Spleen (tissue), 11 donors: ENCODE measurements at regions not wholly inside any gene's neighbourhood (a gene's known extent, or its start where the extent isn't known, plus 50 kb on each side); places are given as distances from the start of the nearest gene placed in this dataset.

Source experiments
- DNase-seq: peaks from one replicate; pipeline ENCODE4 v3.0.0-alpha.2; 2020
- H3K27ac ChIP-seq, 8 donors: fragments of 200-600 bp; sonication (generic) in 7 of 8; 1 replicate in 4 of 8; 2 replicates in 4 of 8; pipeline versions ENCODE4 v1.5.0 to v1.8.0; 2016 to 2021; ENCODE audit warnings: inconsistent platforms in 4 of 8, mild to moderate bottlenecking in 4 of 8, moderate library complexity in 1 of 8
- H3K27me3 ChIP-seq, 7 donors: fragments of 200-600 bp; sonication (generic) in 6 of 7; replicated peaks in 1 of 7; 1 replicate in 4 of 7; 2 replicates in 3 of 7; pipeline versions ENCODE4 v1.5.0 to v1.8.0; 2016 to 2021; ENCODE audit warnings: inconsistent platforms in 3 of 7, mild to moderate bottlenecking in 1 of 7
- H3K36me3 ChIP-seq, 6 donors: fragments of 200-600 bp; sonication (generic) in 5 of 6; 1 replicate in 4 of 6; 2 replicates in 2 of 6; pipeline versions ENCODE4 v1.5.0 to v1.8.0; 2016 to 2021; ENCODE audit warnings: inconsistent platforms in 2 of 6
- H3K4me1 ChIP-seq, 6 donors: fragments of 200-600 bp; sonication (generic) in 5 of 6; 1 replicate in 3 of 6; 2 replicates in 3 of 6; pipeline versions ENCODE4 v1.5.0 to v1.8.0; 2016 to 2021; ENCODE audit warnings: inconsistent platforms in 3 of 6
- H3K4me3 ChIP-seq, 8 donors: fragments of 200-600 bp; sonication (generic) in 7 of 8; 1 replicate in 4 of 8; 2 replicates in 4 of 8; pipeline versions ENCODE4 v1.5.0 to v1.8.0; 2016 to 2021; ENCODE audit warnings: inconsistent platforms in 4 of 8, mild to moderate bottlenecking in 4 of 8, moderate library complexity in 2 of 8
- H3K9me3 ChIP-seq, 8 donors: fragments of 200-600 bp; sonication (generic) in 7 of 8; 1 replicate in 4 of 8; 2 replicates in 4 of 8; pipeline versions ENCODE4 v1.5.0 to v1.8.0; 2016 to 2021; ENCODE audit warnings: inconsistent platforms in 4 of 8
- POLR2A ChIP-seq, 3 donors: fragments of 450-650 bp; IDR thresholded peaks; one replicate each; pipeline ENCODE4 v1.5.1; 2017; ENCODE audit warnings: antibody characterized with exemption in 3 of 3, mild to moderate bottlenecking in 1 of 3
- POLR2AphosphoS5 ChIP-seq, 3 donors: sonication (generic); formaldehyde crosslinking; IDR thresholded peaks; one replicate each; pipeline ENCODE4 v1.5.1; 2017; ENCODE audit warnings: antibody characterized with exemption in 3 of 3
- WGBS, 5 donors: extraction: QIAGEN DNeasy Blood & Tissue Kit in 3 of 5; methylation state at CpG; one replicate each; pipeline versions ENCODE4 v1.1.5 to v1.1.7; 2013 to 2018; 5-methylcytosine and 5-hydroxymethylcytosine counted together
- intact Hi-C: fragments of 100-400 bp; cut with DNase I; formaldehyde crosslinking; loops from one replicate; pipeline ENCODE4 v1.15.0; 2023; ENCODE audit warnings: low total_unique reads
- TF ChIP-seq, protein P1 (sequence below), 11 experiments: fragments of 200-600 bp in 7 of 11; fragments of 450-650 bp in 4 of 11; sonication (generic) in 4 of 11; IDR thresholded peaks in 8 of 11; conservative IDR thresholded peaks in 3 of 11; 1 replicate in 7 of 11; 2 replicates in 4 of 11; pipeline versions ENCODE4 v1.4.0 to v1.8.0; 2016 to 2021; ENCODE audit warnings: antibody characterized with exemption in 11 of 11, inconsistent platforms in 4 of 11, mild to moderate bottlenecking in 1 of 11
- donor health status: healthy with polysubstance abuse.
- donor health status: DM: no; HTN: no; CAD: no; lungs with moderate emphysema.
- donor health status: DM: no; HTN: no; CAD: no.
- donor health status: Bipolar disorder and iron deficiency.
- donor health status: healthy.
- donor health status: DM: no; HTN: no; CAD: no.
- donor health status: DM: yes; HTN: yes; CAD: no.

DNA sequence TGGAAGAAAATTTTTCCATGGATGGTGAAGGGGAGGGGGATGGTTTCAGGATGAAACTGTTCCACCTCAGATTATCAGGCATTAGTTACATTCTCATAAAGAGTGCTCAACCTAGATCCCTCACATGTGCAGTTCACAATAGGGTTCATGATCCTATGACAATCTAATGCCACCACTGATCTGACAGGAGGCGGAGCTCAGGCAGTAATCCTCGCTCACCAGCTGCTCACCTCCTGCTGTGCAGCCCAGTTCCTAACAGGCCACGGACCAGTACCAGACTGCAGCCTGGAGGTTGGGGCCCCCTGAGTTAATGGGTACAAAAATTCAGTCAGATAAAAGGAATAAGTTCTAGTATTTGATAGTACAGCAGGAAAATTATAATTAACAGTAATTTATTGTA is 337.2 kb downstream of the NPR3 start:
- WGBS, 5 donors, result 85 to 92% (median 88%) methylated on average over 3 of the region's 3 CpGs
- H3K36me3 ChIP-seq, result no peaks in the 10 kb centered on the region
- TF ChIP-seq POLR2AphosphoS5 (IDR thresholded peaks at IDR 0.05), result no peak
- TF ChIP-seq, protein P1, sequence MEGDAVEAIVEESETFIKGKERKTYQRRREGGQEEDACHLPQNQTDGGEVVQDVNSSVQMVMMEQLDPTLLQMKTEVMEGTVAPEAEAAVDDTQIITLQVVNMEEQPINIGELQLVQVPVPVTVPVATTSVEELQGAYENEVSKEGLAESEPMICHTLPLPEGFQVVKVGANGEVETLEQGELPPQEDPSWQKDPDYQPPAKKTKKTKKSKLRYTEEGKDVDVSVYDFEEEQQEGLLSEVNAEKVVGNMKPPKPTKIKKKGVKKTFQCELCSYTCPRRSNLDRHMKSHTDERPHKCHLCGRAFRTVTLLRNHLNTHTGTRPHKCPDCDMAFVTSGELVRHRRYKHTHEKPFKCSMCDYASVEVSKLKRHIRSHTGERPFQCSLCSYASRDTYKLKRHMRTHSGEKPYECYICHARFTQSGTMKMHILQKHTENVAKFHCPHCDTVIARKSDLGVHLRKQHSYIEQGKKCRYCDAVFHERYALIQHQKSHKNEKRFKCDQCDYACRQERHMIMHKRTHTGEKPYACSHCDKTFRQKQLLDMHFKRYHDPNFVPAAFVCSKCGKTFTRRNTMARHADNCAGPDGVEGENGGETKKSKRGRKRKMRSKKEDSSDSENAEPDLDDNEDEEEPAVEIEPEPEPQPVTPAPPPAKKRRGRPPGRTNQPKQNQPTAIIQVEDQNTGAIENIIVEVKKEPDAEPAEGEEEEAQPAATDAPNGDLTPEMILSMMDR (IDR thresholded peaks at IDR 0.05 in 8 of 11, conservative IDR thresholded peaks at IDR 0.05 in 3 of 11), result no peak
- no peak for TF ChIP-seq POLR2A (IDR thresholded peaks at IDR 0.05)
- H3K4me1 ChIP-seq, result no peaks in the 10 kb centered on the region
- intact Hi-C loops, result no loop called here
- H3K27me3 ChIP-seq, result peaks cover 0 to 6% (median 0%) of the 10 kb centered on the region in 7 donors
- no peak overlapping the region for H3K27ac ChIP-seq
- H3K9me3 ChIP-seq, result peaks cover 0 to 16% (median 0%) of the 10 kb centered on the region in 8 donors
- H3K4me3 ChIP-seq, result no peak overlapping the region
- no peak for DNase-seq

GRCh38 chr5:33049298-33049697 is 338.2 kb downstream of the NPR3 start:
- no peaks in the 10 kb centered on the region for H3K4me1 ChIP-seq
- H3K9me3 ChIP-seq, result peaks cover 0 to 24% (median 8%) of the 10 kb centered on the region in 8 donors
- no peaks in the 10 kb centered on the region for H3K36me3 ChIP-seq
- H3K4me3 ChIP-seq, result no peak overlapping the region
- intact Hi-C loops, result no loop called here
- TF ChIP-seq POLR2A (IDR thresholded peaks at IDR 0.05) (no peak), POLR2AphosphoS5 (IDR thresholded peaks at IDR 0.05) (no peak)
- TF ChIP-seq, protein P1 (IDR thresholded peaks at IDR 0.05 in 8 of 11, conservative IDR thresholded peaks at IDR 0.05 in 3 of 11), result no peak
- H3K27ac ChIP-seq, result no peak overlapping the region
- DNase-seq, result no peak
- peaks cover 0 to 6% (median 0%) of the 10 kb centered on the region in 7 donors for H3K27me3 ChIP-seq
- 79 to 93% (median 84%) methylated on average over 5 to 6 of the region's 6 CpGs for WGBS, 5 donors

DNA sequence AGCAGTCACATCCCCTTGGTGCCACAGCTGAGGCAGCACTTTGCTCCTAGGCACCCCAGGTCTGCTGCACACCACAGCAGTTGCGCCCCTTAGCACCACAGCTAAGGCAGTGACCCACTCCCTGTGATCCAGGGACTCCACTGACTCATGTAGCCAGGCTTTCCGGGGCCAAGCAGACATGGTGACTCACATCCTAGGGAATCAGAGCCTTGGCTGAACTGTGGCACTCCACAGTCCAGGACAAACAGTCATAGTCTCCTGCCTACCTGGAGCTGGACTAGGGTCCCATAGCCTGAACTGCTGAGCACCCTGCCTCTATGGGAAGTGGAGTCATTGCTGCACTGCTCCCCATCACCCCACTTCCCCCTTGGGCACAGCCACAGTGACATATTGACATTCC is 338.7 kb downstream of the NPR3 start:
- 68 to 91% (median 80%) methylated on average over 2 of the region's 2 CpGs; no CpG with 5 or more reads in 1 of the 5 donors for WGBS, 5 donors
- H3K9me3 ChIP-seq, result peaks cover 0 to 24% (median 13%) of the 10 kb centered on the region in 8 donors
- no peak overlapping the region for H3K4me3 ChIP-seq
- H3K4me1 ChIP-seq, result no peaks in the 10 kb centered on the region
- no peak overlapping the region for H3K27ac ChIP-seq
- DNase-seq, result no peak
- H3K36me3 ChIP-seq, result no peaks in the 10 kb centered on the region
- peaks cover 0 to 6% (median 0%) of the 10 kb centered on the region in 7 donors for H3K27me3 ChIP-seq
- intact Hi-C loops, result no loop called here
- TF ChIP-seq, protein P1 (IDR thresholded peaks at IDR 0.05 in 8 of 11, conservative IDR thresholded peaks at IDR 0.05 in 3 of 11), result no peak
- TF ChIP-seq POLR2A (IDR thresholded peaks at IDR 0.05) (no peak), POLR2AphosphoS5 (IDR thresholded peaks at IDR 0.05) (no peak)

GRCh38 chr5:33059081-33059480 is 348.0 kb downstream of the NPR3 start:
- intact Hi-C loops, result no loop called here

More at GRCh38 chr5:33059081-33059480, 348.0 kb downstream of the NPR3 start:
- DNase-seq, result no peak
- no peak overlapping the region for H3K27ac ChIP-seq
- H3K4me3 ChIP-seq, result no peak overlapping the region
- H3K36me3 ChIP-seq, result no peaks in the 10 kb centered on the region
- H3K9me3 ChIP-seq, result peaks cover 0 to 35% (median 21%) of the 10 kb centered on the region in 8 donors
- H3K27me3 ChIP-seq, result no peaks in the 10 kb centered on the region
- WGBS, 5 donors, result 82 to 95% (median 91%) methylated on average over 3 of the region's 3 CpGs
- no peaks in the 10 kb centered on the region for H3K4me1 ChIP-seq
- TF ChIP-seq, protein P1 (IDR thresholded peaks at IDR 0.05 in 8 of 11, conservative IDR thresholded peaks at IDR 0.05 in 3 of 11), result no peak
- TF ChIP-seq POLR2AphosphoS5 (IDR thresholded peaks at IDR 0.05) (no peak), POLR2A (IDR thresholded peaks at IDR 0.05) (no peak)
